ENCODE measurements at regions not wholly inside any gene's neighbourhood (a gene's known extent, or its start where the extent isn't known, plus 50 kb on each side); places are given as distances from the start of the nearest gene placed in this dataset.

DNA sequence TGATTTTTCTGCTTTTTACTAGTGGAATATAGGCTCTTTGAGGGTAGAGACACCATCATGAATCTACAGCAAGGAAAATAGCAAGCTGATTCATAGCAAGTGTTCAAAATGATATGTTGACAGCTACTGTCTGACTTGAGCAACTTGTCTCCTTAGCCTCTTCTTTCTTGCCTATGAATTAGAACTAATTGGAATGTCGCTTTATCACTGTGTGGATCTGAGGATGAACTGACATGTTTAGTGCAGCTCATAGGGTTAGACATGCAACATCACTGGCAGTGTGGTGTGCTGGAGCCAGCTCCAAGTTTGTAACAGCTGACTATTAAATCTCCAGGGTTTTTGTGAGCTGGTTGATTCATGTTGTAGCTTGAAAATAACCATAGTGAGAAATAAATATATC is 1068.4 kb downstream of the PCDH18 start:
- TF ChIP-seq CTCF (IDR thresholded peaks at IDR 0.05) (no peak), ZFX (IDR thresholded peaks at IDR 0.05; ENCODE audit: borderline replicate concordance) (no peak)
